ENCODE measurements at regions not wholly inside any gene's neighbourhood (a gene's known extent, or its start where the extent isn't known, plus 50 kb on each side); places are given as distances from the start of the nearest gene placed in this dataset.

- intact Hi-C loops (cut with DNase I) = no loop called here
- DNase-seq (ENCODE audit: extremely low spot score in 2 of 2) = no peak
- Histone ChIP-seq H3K9me3 (no peaks in the 10 kb centered on the region), H3K27me3 (no peaks in the 10 kb centered on the region), H3K36me3 (no peaks in the 10 kb centered on the region), H3K4me3 (no peak overlapping the region), H3K4me1 (no peaks in the 10 kb centered on the region), H3K27ac (no peak overlapping the region)
- TF ChIP-seq POLR2AphosphoS5 (IDR thresholded peaks at IDR 0.05; ENCODE audit: insufficient read depth in 1 of 2, low read depth in 1 of 2) = no peak
Observed at GRCh38 chrX:10025742-10026493, 58.8 kb downstream of the CLDN34 start.

- TF ChIP-seq CTCF (IDR thresholded peaks at IDR 0.05) (no peak), POLR2A (IDR thresholded peaks at IDR 0.05) (no peak), POLR2AphosphoS5 (IDR thresholded peaks at IDR 0.05; ENCODE audit: insufficient read depth in 1 of 2, low read depth in 1 of 2) (no peak)
- no peaks in the 10 kb centered on the region for H3K27me3 ChIP-seq
- no peak overlapping the region for H3K4me3 ChIP-seq
- H3K9me3 ChIP-seq = no peaks in the 10 kb centered on the region
- intact Hi-C loops (cut with DNase I) = no loop called here
- no peaks in the 10 kb centered on the region for H3K36me3 ChIP-seq
- peaks cover 14% of the 10 kb centered on the region for H3K4me1 ChIP-seq
- no peak for DNase-seq (ENCODE audit: extremely low spot score in 2 of 2)
- H3K27ac ChIP-seq = no peak overlapping the region
Observed at GRCh38 chrX:10028283-10029104, 61.3 kb downstream of the CLDN34 start.

- H3K27me3 ChIP-seq = no peaks in the 10 kb centered on the region
- no peaks in the 10 kb centered on the region for H3K9me3 ChIP-seq
- H3K36me3 ChIP-seq = no peaks in the 10 kb centered on the region
- no peak overlapping the region for H3K4me3 ChIP-seq
- DNase-seq (ENCODE audit: extremely low spot score in 2 of 2) = no peak
- TF ChIP-seq POLR2AphosphoS5 (IDR thresholded peaks at IDR 0.05; ENCODE audit: insufficient read depth in 1 of 2, low read depth in 1 of 2) (no peak), CTCF (IDR thresholded peaks at IDR 0.05) (no peak), POLR2A (IDR thresholded peaks at IDR 0.05) (no peak)
- no peak overlapping the region for H3K27ac ChIP-seq
- H3K4me1 ChIP-seq = peaks cover 21% of the 10 kb centered on the region
- intact Hi-C loops (cut with DNase I) = no loop called here
Observed at GRCh38 chrX:10030570-10030969, 63.4 kb downstream of the CLDN34 start.

- H3K4me1 ChIP-seq = peaks cover 21% of the 10 kb centered on the region
Observed at GRCh38 chrX:10031746-10032145, 64.6 kb downstream of the CLDN34 start.

GRCh38 chrX:10032147-10032546, 65.0 kb downstream of the CLDN34 start:
- no peak for DNase-seq (ENCODE audit: extremely low spot score in 2 of 2)
- TF ChIP-seq POLR2AphosphoS5 (IDR thresholded peaks at IDR 0.05; ENCODE audit: insufficient read depth in 1 of 2, low read depth in 1 of 2) = no peak
- TF ChIP-seq CTCF (IDR thresholded peaks at IDR 0.05) = no peak
- intact Hi-C loops (cut with DNase I) = no loop called here
- Histone ChIP-seq H3K36me3 (no peaks in the 10 kb centered on the region), H3K4me1 (peaks cover 21% of the 10 kb centered on the region), H3K27me3 (no peaks in the 10 kb centered on the region), H3K4me3 (no peak overlapping the region), H3K27ac (no peak overlapping the region), H3K9me3 (no peaks in the 10 kb centered on the region)

More at GRCh38 chrX:10031746-10032145, 64.6 kb downstream of the CLDN34 start:
- intact Hi-C loops (cut with DNase I) = no loop called here
- no peak overlapping the region for H3K27ac ChIP-seq
- TF ChIP-seq POLR2AphosphoS5 (IDR thresholded peaks at IDR 0.05; ENCODE audit: insufficient read depth in 1 of 2, low read depth in 1 of 2) (no peak), POLR2A (IDR thresholded peaks at IDR 0.05) (no peak), CTCF (IDR thresholded peaks at IDR 0.05) (no peak)
- DNase-seq (ENCODE audit: extremely low spot score in 2 of 2) = no peak
- H3K36me3 ChIP-seq = no peaks in the 10 kb centered on the region
- H3K4me3 ChIP-seq = no peak overlapping the region
- no peaks in the 10 kb centered on the region for H3K9me3 ChIP-seq
- no peaks in the 10 kb centered on the region for H3K27me3 ChIP-seq
